ENCODE measurements at regions not wholly inside any gene's neighbourhood (a gene's known extent, or its start where the extent isn't known, plus 50 kb on each side); places are given as distances from the start of the nearest gene placed in this dataset.

- no peak for TF ChIP-seq CTCF (conservative IDR thresholded peaks at IDR 0.05; ENCODE audit: low read depth, low read length)
- no peak for TF ChIP-seq EZH2 (IDR thresholded peaks at IDR 0.05; ENCODE audit: borderline replicate concordance, low read depth, low read length, poor library complexity, severe bottlenecking)
- DNase-seq (ENCODE audit: low spot score), result no peak
- ChIA-PET POLR2A (ENCODE audit: low non-redundant PET) (no interaction called here), CTCF (no interaction called here)
- intact Hi-C loops (cut with micrococcal nuclease; ENCODE audit: unreplicated experiment), result no loop called here
- no peak overlapping the region for H3K27ac ChIP-seq (ENCODE audit: low read depth, low read length, poor library complexity, severe bottlenecking)
- no TSS peak for BruUV-seq (replicated peaks)
- no peaks in the 10 kb centered on the region for H3K27me3 ChIP-seq (replicated peaks; ENCODE audit: insufficient read depth, low read depth, low read length, poor library complexity)
- no peaks in the 10 kb centered on the region for H3K4me1 ChIP-seq (ENCODE audit: insufficient read depth, low read length, poor library complexity, severe bottlenecking)
- no peak overlapping the region for H3K4me3 ChIP-seq (ENCODE audit: low read depth, low read length, poor library complexity, severe bottlenecking)
- no peaks in the 10 kb centered on the region for H3K36me3 ChIP-seq (ENCODE audit: insufficient read depth, low read length, poor library complexity, severe bottlenecking)
- no peaks in the 10 kb centered on the region for H3K9me3 ChIP-seq (ENCODE audit: low read depth, low read length, poor library complexity, severe bottlenecking)
Measured at GRCh38 chr6:40066372-40066771, 132.1 kb upstream of the MOCS1 start.

GRCh38 chr6:40056865-40057264, 122.6 kb upstream of the MOCS1 start:
- intact Hi-C loops (cut with micrococcal nuclease; ENCODE audit: unreplicated experiment), result no loop called here
- ChIA-PET POLR2A (ENCODE audit: low non-redundant PET) (no interaction called here), CTCF (no interaction called here)
- BruUV-seq (replicated peaks), result no TSS peak
- no peak overlapping the region for H3K27ac ChIP-seq (ENCODE audit: low read depth, low read length, poor library complexity, severe bottlenecking)
- peaks cover 4% of the 10 kb centered on the region for H3K27me3 ChIP-seq (replicated peaks; ENCODE audit: insufficient read depth, low read depth, low read length, poor library complexity)
- no peak for DNase-seq (ENCODE audit: low spot score)
- H3K4me3 ChIP-seq (ENCODE audit: low read depth, low read length, poor library complexity, severe bottlenecking), result no peak overlapping the region
- H3K9me3 ChIP-seq (ENCODE audit: low read depth, low read length, poor library complexity, severe bottlenecking), result no peaks in the 10 kb centered on the region
- no peaks in the 10 kb centered on the region for H3K36me3 ChIP-seq (ENCODE audit: insufficient read depth, low read length, poor library complexity, severe bottlenecking)
- no peaks in the 10 kb centered on the region for H3K4me1 ChIP-seq (ENCODE audit: insufficient read depth, low read length, poor library complexity, severe bottlenecking)
- no peak for TF ChIP-seq CTCF (conservative IDR thresholded peaks at IDR 0.05; ENCODE audit: low read depth, low read length)
- no peak for TF ChIP-seq EZH2 (IDR thresholded peaks at IDR 0.05; ENCODE audit: borderline replicate concordance, low read depth, low read length, poor library complexity, severe bottlenecking)

GRCh38 chr6:40054602-40055001, 120.3 kb upstream of the MOCS1 start:
- intact Hi-C loops (cut with micrococcal nuclease; ENCODE audit: unreplicated experiment), result no loop called here
- Histone ChIP-seq H3K27me3 (replicated peaks; ENCODE audit: insufficient read depth, low read depth, low read length, poor library complexity) (peaks cover 10% of the 10 kb centered on the region), H3K36me3 (ENCODE audit: insufficient read depth, low read length, poor library complexity, severe bottlenecking) (no peaks in the 10 kb centered on the region), H3K27ac (ENCODE audit: low read depth, low read length, poor library complexity, severe bottlenecking) (no peak overlapping the region), H3K4me3 (ENCODE audit: low read depth, low read length, poor library complexity, severe bottlenecking) (no peak overlapping the region), H3K9me3 (ENCODE audit: low read depth, low read length, poor library complexity, severe bottlenecking) (no peaks in the 10 kb centered on the region), H3K4me1 (ENCODE audit: insufficient read depth, low read length, poor library complexity, severe bottlenecking) (no peaks in the 10 kb centered on the region)
- BruUV-seq (replicated peaks), result no TSS peak
- POLR2A ChIA-PET (ENCODE audit: low non-redundant PET), result no interaction called here
- DNase-seq (ENCODE audit: low spot score), result no peak
- CTCF ChIA-PET, result no interaction called here
- TF ChIP-seq EZH2 (IDR thresholded peaks at IDR 0.05; ENCODE audit: borderline replicate concordance, low read depth, low read length, poor library complexity, severe bottlenecking) (no peak), CTCF (conservative IDR thresholded peaks at IDR 0.05; ENCODE audit: low read depth, low read length) (no peak)

Data from A673 (cell line).